T-helper 1 cell treated with Interleukin-12 subunit alpha and Interleukin-12 subunit beta and Interleukin-4 antibody, amounts not matched to agents 30 μg/mL and 1 μg/mL, for 36 hours (primary cell): ENCODE measurements at regions not wholly inside any gene's neighbourhood (a gene's known extent, or its start where the extent isn't known, plus 50 kb on each side); places are given as distances from the start of the nearest gene placed in this dataset.

Source experiments
- H3K27ac Mint-ChIP-seq: one replicate; pipeline ENCODE4 v1.8.0; 2021; ENCODE audit warnings: mild to moderate bottlenecking, mixed read lengths
- H3K27me3 Mint-ChIP-seq: one replicate; pipeline ENCODE4 v1.8.0; 2021; ENCODE audit warnings: low read depth, mixed read lengths
- H3K36me3 Mint-ChIP-seq: one replicate; pipeline ENCODE4 v1.8.0; 2021; ENCODE audit warnings: low read depth, mixed read lengths
- H3K4me1 Mint-ChIP-seq: one replicate; pipeline ENCODE4 v1.8.0; 2021; ENCODE audit warnings: low read depth, mixed read lengths
- H3K4me3 Mint-ChIP-seq: one replicate; pipeline ENCODE4 v1.8.0; 2021; ENCODE audit warnings: mild to moderate bottlenecking, moderate library complexity, mixed read lengths
- H3K9me3 Mint-ChIP-seq: one replicate; pipeline ENCODE4 v1.8.0; 2021; ENCODE audit warnings: mixed read lengths

DNA sequence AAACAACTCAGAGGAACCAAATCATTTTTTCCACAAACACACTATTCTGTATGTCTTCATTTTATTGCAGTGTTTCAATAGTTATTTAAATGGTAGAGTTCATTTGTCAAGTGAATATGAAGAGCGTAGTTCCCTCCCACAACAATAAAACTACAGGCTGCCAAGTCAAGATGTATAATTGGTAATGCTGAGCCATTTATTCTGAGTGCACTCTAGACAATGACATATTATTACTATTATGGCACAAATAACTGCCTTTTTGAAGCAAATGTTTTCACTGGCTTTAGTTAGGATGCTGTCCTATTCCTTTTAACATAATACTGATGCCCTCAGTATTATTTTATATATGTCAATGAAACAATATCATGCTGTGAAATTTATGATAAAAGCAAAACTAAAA lies 102.7 kb upstream of the PCDH15 start:
- Mint-ChIP-seq H3K9me3 (no peaks in the 10 kb centered on the region), H3K4me3 (no peak overlapping the region), H3K36me3 (no peaks in the 10 kb centered on the region), H3K27ac (no peak overlapping the region), H3K4me1 (no peaks in the 10 kb centered on the region), H3K27me3 (no peaks in the 10 kb centered on the region)

DNA sequence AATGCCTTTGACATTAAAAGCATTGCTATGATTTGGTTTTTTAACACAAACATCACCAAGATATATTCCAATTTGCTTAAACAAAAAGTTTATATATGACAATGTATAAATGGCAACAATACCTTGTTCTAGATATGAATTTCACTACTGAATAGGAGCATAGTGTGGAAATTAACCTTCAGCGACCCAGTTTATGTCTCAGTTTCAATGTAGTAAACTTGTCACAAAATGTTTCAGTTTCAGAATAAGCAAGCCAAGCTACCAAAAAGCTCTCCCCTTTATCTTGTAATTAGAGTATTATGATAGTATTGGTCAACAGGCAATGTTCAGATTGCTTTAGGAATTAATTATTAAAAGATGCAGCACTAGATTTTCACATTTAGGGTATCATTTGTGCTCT lies 99.6 kb upstream of the PCDH15 start:
- Mint-ChIP-seq H3K9me3 (no peaks in the 10 kb centered on the region), H3K36me3 (no peaks in the 10 kb centered on the region), H3K4me3 (no peak overlapping the region), H3K4me1 (no peaks in the 10 kb centered on the region), H3K27ac (no peak overlapping the region), H3K27me3 (no peaks in the 10 kb centered on the region)

DNA sequence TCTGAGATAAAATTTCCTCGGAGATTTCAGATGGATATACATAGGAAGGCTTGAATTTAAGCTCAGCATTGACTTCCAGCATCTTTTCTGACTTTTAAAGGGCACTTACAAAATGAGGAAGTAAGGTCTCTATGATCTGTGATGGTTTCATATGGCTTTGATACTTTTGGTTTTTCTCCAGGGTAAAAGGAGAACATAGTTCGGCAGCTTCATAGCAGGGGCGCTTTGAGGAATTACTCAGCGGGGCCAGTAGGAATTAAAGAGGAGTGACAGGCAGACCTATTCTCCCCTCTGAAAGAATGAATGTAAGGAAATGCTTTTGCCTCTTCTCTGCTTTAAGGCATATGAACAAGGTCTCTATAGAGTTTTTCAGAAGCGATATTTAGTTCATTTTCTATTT lies 80.0 kb upstream of the PCDH15 start:
- Mint-ChIP-seq H3K27ac (no peak overlapping the region), H3K4me3 (no peak overlapping the region), H3K4me1 (no peaks in the 10 kb centered on the region), H3K9me3 (no peaks in the 10 kb centered on the region), H3K27me3 (no peaks in the 10 kb centered on the region), H3K36me3 (no peaks in the 10 kb centered on the region)

DNA sequence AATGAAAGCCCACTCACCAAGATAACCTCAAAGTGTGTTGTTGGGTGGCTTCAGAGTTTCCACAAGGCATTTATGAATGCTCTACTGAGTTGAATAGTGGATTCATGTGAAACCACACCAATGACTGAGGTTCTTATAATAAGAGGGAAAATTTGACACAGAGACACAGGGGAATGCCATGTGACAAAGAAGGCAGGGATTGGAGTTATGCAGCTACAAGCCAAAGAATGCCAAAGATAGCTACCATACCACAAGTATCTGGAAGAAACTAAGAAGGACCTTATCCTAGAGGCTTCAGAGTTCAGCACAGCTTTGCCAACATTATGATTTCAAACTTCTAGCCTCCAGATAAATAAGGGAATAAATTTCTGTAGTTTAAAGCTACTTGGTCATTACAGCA lies 68.0 kb upstream of the PCDH15 start:
- no peak overlapping the region for H3K4me3 Mint-ChIP-seq

DNA sequence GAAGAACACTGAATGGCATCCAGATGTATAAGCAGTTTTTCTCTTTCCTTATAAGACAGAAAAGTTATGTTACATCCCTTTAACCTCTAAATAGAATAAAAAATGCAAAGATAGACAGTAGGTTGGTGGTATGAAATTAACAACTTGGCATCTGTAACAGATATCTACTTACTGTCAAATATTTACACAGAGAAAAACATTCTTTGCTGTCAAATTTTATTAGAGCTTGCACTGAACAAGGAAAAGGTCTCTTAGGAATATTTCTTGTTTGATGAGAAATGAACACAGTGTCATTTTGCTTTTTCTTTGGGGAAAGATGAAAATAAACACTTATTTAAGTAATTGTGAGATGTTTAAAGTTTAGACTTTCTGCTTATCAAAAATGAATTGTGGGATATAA lies 65.6 kb upstream of the PCDH15 start:
- no peak overlapping the region for H3K4me3 Mint-ChIP-seq
- no peaks in the 10 kb centered on the region for H3K27me3 Mint-ChIP-seq
- H3K4me1 Mint-ChIP-seq: no peaks in the 10 kb centered on the region
- peaks cover 8% of the 10 kb centered on the region for H3K9me3 Mint-ChIP-seq
- no peak overlapping the region for H3K27ac Mint-ChIP-seq
- H3K36me3 Mint-ChIP-seq: no peaks in the 10 kb centered on the region

More for the DNA sequence above, 68.0 kb upstream of the PCDH15 start:
- H3K27me3 Mint-ChIP-seq: no peaks in the 10 kb centered on the region
- no peak overlapping the region for H3K27ac Mint-ChIP-seq
- no peaks in the 10 kb centered on the region for H3K36me3 Mint-ChIP-seq
- H3K9me3 Mint-ChIP-seq: peaks cover 8% of the 10 kb centered on the region
- no peaks in the 10 kb centered on the region for H3K4me1 Mint-ChIP-seq

DNA sequence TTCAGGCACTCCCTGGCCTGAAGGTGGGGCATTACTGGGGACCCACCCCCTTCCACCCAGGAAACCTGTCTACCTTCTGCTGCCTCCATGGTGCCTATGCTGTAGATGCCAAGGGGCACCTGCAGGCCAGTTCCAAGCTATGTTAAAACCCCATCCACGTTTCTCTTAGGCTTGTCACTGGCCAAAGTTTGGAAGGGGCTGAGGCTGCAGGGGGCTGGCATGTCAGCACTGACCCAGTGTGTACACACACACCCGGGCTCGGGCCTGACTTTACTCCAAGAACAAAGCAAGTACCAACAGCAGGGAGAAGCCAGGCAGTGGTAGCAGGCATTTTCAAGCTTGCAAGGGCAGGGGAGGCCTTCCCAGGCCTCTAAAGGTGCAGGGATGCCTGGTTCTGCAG lies 53.8 kb upstream of the PCDH15 start:
- no peaks in the 10 kb centered on the region for H3K4me1 Mint-ChIP-seq
- H3K27ac Mint-ChIP-seq: no peak overlapping the region
- no peaks in the 10 kb centered on the region for H3K9me3 Mint-ChIP-seq
- no peaks in the 10 kb centered on the region for H3K36me3 Mint-ChIP-seq
- H3K27me3 Mint-ChIP-seq: no peaks in the 10 kb centered on the region
- H3K4me3 Mint-ChIP-seq: no peak overlapping the region

DNA sequence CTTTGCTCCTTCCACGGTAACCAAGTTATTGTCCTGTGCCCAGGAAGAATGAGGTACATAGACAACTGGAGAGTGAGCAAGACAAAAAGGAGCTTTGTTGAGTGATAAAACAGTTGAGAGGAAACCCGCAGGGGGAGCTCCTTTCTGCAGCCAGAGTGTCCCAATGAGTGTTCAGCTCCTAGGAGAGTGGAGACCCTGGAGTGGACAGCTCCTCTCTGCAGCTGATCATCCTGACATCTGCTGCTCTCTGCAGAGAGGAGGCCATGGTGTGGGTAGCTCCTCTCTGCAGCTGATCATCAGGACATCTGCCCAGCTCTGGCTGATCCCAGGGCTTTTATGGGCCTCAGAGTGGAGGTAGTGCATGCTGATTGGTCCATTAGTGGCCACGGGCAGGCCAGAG lies 53.4 kb upstream of the PCDH15 start:
- H3K4me3 Mint-ChIP-seq: no peak overlapping the region
- H3K27me3 Mint-ChIP-seq: no peaks in the 10 kb centered on the region
- no peak overlapping the region for H3K27ac Mint-ChIP-seq
- H3K9me3 Mint-ChIP-seq: peaks cover under 1% of the 10 kb centered on the region
- no peaks in the 10 kb centered on the region for H3K36me3 Mint-ChIP-seq
- H3K4me1 Mint-ChIP-seq: no peaks in the 10 kb centered on the region

DNA sequence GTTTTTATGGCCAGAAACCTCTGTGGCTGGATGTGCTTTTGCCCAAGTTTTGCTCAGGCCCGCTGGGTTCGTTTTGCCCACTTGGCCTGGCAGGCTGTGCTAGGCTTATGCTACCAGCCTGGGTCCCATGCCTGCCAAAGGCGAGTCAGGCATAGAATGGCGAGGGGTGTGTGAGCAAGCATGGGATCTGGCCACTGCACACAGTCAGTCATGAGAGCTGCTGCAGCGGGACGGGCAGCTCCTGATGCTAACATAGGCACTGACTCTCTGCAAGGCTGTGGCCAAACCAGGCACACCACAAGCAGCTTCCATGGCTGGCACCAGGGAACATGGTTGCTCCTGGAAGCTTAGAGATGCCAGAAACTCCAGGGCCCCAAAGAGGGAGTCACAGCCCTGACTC lies 52.9 kb upstream of the PCDH15 start:
- Mint-ChIP-seq H3K9me3 (peaks cover 3% of the 10 kb centered on the region), H3K36me3 (no peaks in the 10 kb centered on the region), H3K4me1 (no peaks in the 10 kb centered on the region), H3K27me3 (no peaks in the 10 kb centered on the region), H3K4me3 (no peak overlapping the region), H3K27ac (no peak overlapping the region)
